ENCODE measurements at regions not wholly inside any gene's neighbourhood (a gene's known extent, or its start where the extent isn't known, plus 50 kb on each side); places are given as distances from the start of the nearest gene placed in this dataset.

DNA sequence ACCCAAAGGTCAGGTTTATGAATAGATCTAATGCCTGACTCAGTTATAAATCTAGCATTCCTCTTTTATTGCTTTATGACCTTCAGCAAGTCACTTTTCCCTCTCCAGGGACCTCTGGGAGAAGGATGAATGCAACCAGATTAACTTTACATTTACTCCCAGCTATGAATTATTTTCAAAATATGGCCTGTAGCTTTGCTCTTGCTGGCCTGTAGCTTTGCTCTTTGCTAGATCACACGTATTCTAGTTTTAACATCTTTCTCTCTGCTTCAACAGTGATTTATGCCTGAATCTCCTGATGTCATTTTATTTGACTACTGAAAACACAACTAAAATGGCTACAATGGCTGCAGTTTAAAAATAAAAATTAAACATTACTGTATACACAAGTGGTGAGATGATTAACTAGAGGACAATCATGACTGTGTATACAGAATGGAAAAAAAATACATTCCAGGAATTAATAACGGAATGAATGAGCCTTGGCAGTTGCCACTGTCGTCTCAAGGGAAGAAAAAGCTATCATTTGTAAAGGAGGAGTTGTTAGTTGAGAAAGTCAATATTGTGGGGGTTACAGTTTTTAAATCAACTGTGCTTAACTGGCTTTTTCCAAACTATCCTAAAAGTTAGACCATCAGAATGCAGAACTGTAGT, 434.5 kb upstream of the GOT2 start:
- no TSS peak for BruUV-seq (replicated peaks)
- Histone ChIP-seq H4K20me1 (ENCODE audit: insufficient read depth, low read length) (no peaks in the 10 kb centered on the region), H3K9ac (ENCODE audit: insufficient read depth, low read depth, low read length) (no peak overlapping the region), H3K4me3 (replicated peaks in 1 of 3; ENCODE audit: insufficient read depth in 1 of 3, low read depth in 2 of 3, low read length in 3 of 3) (no peak overlapping the region), H3K4me1 (ENCODE audit: insufficient read depth, low read length) (no peaks in the 10 kb centered on the region), H3K9me3 (ENCODE audit: low read length) (no peaks in the 10 kb centered on the region), H3K36me3 (replicated peaks in 1 of 2; ENCODE audit: control insufficient read depth in 1 of 2, insufficient read depth in 2 of 2, low read length in 2 of 2) (no peaks in the 10 kb centered on the region), H3K79me2 (ENCODE audit: insufficient read depth, low read length) (no peaks in the 10 kb centered on the region), H3K27me3 (ENCODE audit: control insufficient read depth in 1 of 2, insufficient read depth in 2 of 2, low read length in 2 of 2) (no peaks in the 10 kb centered on the region), H3K4me2 (ENCODE audit: low read depth, low read length) (no peak overlapping the region), H2AFZ (ENCODE audit: low read length) (no peak overlapping the region), H3K27ac (ENCODE audit: extremely low read length, insufficient read depth, low read length) (no peak overlapping the region)
- 0% methylated on average over 3 of the region's 3 CpGs for WGBS (ENCODE audit: low lambda C conversion rate)
- CTCF ChIA-PET (ENCODE audit: low intra/inter-chr PET ratio, low total read pairs), result no interaction called here
- in situ Hi-C loops (cut with HindIII; ENCODE audit: extremely low pct_ligation_motif_present, low pct_unique_long_range_greater_than_20kb) (no loop called here), intact Hi-C loops (cut with micrococcal nuclease; ENCODE audit: unreplicated experiment) (no loop called here)
- FAIRE-seq (no peak), DNase-seq (ENCODE audit: low spot score) (no peak), ATAC-seq (no peak)
- no peak for TF ChIP-seq CHCHD3 (CRISPR knock-in tag; IDR thresholded peaks at IDR 0.05)
- no peak for TF ChIP-seq ZNF451 (CRISPR knock-in tag; IDR thresholded peaks at IDR 0.05)
- no peak for TF ChIP-seq SNRNP70 (IDR thresholded peaks at IDR 0.05; ENCODE audit: low read depth, low read length)
- TF ChIP-seq NCOA2 (CRISPR knock-in tag; IDR thresholded peaks at IDR 0.05), result no peak
- TF ChIP-seq SSRP1 (CRISPR knock-in tag; IDR thresholded peaks at IDR 0.05), result no peak
- TF ChIP-seq, protein P1, sequence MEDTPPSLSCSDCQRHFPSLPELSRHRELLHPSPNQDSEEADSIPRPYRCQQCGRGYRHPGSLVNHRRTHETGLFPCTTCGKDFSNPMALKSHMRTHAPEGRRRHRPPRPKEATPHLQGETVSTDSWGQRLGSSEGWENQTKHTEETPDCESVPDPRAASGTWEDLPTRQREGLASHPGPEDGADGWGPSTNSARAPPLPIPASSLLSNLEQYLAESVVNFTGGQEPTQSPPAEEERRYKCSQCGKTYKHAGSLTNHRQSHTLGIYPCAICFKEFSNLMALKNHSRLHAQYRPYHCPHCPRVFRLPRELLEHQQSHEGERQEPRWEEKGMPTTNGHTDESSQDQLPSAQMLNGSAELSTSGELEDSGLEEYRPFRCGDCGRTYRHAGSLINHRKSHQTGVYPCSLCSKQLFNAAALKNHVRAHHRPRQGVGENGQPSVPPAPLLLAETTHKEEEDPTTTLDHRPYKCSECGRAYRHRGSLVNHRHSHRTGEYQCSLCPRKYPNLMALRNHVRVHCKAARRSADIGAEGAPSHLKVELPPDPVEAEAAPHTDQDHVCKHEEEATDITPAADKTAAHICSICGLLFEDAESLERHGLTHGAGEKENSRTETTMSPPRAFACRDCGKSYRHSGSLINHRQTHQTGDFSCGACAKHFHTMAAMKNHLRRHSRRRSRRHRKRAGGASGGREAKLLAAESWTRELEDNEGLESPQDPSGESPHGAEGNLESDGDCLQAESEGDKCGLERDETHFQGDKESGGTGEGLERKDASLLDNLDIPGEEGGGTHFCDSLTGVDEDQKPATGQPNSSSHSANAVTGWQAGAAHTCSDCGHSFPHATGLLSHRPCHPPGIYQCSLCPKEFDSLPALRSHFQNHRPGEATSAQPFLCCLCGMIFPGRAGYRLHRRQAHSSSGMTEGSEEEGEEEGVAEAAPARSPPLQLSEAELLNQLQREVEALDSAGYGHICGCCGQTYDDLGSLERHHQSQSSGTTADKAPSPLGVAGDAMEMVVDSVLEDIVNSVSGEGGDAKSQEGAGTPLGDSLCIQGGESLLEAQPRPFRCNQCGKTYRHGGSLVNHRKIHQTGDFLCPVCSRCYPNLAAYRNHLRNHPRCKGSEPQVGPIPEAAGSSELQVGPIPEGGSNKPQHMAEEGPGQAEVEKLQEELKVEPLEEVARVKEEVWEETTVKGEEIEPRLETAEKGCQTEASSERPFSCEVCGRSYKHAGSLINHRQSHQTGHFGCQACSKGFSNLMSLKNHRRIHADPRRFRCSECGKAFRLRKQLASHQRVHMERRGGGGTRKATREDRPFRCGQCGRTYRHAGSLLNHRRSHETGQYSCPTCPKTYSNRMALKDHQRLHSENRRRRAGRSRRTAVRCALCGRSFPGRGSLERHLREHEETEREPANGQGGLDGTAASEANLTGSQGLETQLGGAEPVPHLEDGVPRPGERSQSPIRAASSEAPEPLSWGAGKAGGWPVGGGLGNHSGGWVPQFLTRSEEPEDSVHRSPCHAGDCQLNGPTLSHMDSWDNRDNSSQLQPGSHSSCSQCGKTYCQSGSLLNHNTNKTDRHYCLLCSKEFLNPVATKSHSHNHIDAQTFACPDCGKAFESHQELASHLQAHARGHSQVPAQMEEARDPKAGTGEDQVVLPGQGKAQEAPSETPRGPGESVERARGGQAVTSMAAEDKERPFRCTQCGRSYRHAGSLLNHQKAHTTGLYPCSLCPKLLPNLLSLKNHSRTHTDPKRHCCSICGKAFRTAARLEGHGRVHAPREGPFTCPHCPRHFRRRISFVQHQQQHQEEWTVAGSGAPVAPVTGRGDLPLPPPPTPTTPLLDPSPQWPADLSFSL (CRISPR knock-in tag; IDR thresholded peaks at IDR 0.05), result no peak
- TF ChIP-seq SIN3B (IDR thresholded peaks at IDR 0.05; ENCODE audit: low read length), result no peak
- no peak for TF ChIP-seq SRSF4 (IDR thresholded peaks at IDR 0.05; ENCODE audit: low read depth, low read length, poor library complexity, severe bottlenecking)
- no peak for TF ChIP-seq POLR2AphosphoS2 (IDR thresholded peaks at IDR 0.05; ENCODE audit: low read depth, low read length)
- POLR2A ChIA-PET, result no interaction called here

Data from HepG2 (cell line).